Breast epithelium (tissue), 3 donors: ENCODE measurements at regions not wholly inside any gene's neighbourhood (a gene's known extent, or its start where the extent isn't known, plus 50 kb on each side); places are given as distances from the start of the nearest gene placed in this dataset.

Experiments
- CTCF ChIP-seq, 3 donors: fragments of 450-650 bp; IDR thresholded peaks; one replicate each; pipeline ENCODE4 v1.5.1; 2016 to 2017; ENCODE audit warnings: antibody characterized with exemption in 3 of 3, mild to moderate bottlenecking in 3 of 3, moderate library complexity in 3 of 3
- POLR2A ChIP-seq: fragments of 450-650 bp; IDR thresholded peaks from one replicate; pipeline ENCODE4 v1.6.1; 2016; ENCODE audit warnings: antibody characterized with exemption, mild to moderate bottlenecking, moderate library complexity

- peak; percentile 48 to 73 (median 52) for TF ChIP-seq CTCF (IDR thresholded peaks at IDR 0.05)
- TF ChIP-seq POLR2A = no peak
These were observed 223.1 kb upstream of the DMD start for GRCh38 chrX:33434256-33435092.
